Muscle of arm (tissue), 1 donor: ENCODE measurements at regions not wholly inside any gene's neighbourhood (a gene's known extent, or its start where the extent isn't known, plus 50 kb on each side); places are given as distances from the start of the nearest gene placed in this dataset.
A peak's percentile ranks its signal among the peaks of the same experiment; 100 is the strongest.
"Not testable (repeated sequence)": the region's sequence is repeated elsewhere in the genome, so short reads cannot be mapped to it uniquely, and the experiment has no call there.

Source experiments
- DNase-seq: peaks from one replicate; pipeline ENCODE4 v3.0.0-alpha.2; 2013

GRCh38 chr12:116687888-116688287, 50.0 kb downstream of the SPRING1 start:
- DNase-seq, result no peak

- no peak for DNase-seq
Measured at GRCh38 chr12:116684891-116685290, 53.0 kb downstream of the SPRING1 start.

- DNase-seq, result no peak
Measured at GRCh38 chr12:116677202-116677661, 60.6 kb downstream of the SPRING1 start.

- no peak for DNase-seq
Measured at GRCh38 chr12:116675339-116676107, 62.3 kb downstream of the SPRING1 start.

GRCh38 chr12:116674643-116675183, 63.2 kb downstream of the SPRING1 start:
- DNase-seq, result no peak

- no peak for DNase-seq
Measured at GRCh38 chr12:116673681-116674111, 64.2 kb downstream of the SPRING1 start.

GRCh38 chr12:116672842-116673516, 64.9 kb downstream of the SPRING1 start:
- no peak for DNase-seq

- no peak for DNase-seq
Measured at GRCh38 chr12:116672010-116672409, 65.9 kb downstream of the SPRING1 start.

GRCh38 chr12:116670859-116671258, 67.0 kb downstream of the SPRING1 start:
- DNase-seq, result no peak

- DNase-seq, result no peak
Measured at GRCh38 chr12:116667752-116668151, 70.1 kb downstream of the SPRING1 start.

GRCh38 chr12:116666829-116667228, 71.0 kb downstream of the SPRING1 start:
- DNase-seq, result not testable (repeated sequence)

GRCh38 chr12:116666305-116666673, 71.6 kb downstream of the SPRING1 start:
- no peak for DNase-seq

GRCh38 chr12:116665666-116666304, 72.1 kb downstream of the SPRING1 start:
- DNase-seq, result no peak

GRCh38 chr12:116664085-116664484, 73.8 kb downstream of the SPRING1 start:
- DNase-seq, result no peak

- no peak for DNase-seq
Measured at GRCh38 chr12:116662612-116663144, 75.2 kb downstream of the SPRING1 start.

GRCh38 chr12:116661341-116661740, 76.5 kb downstream of the SPRING1 start:
- DNase-seq, result no peak

GRCh38 chr12:116660740-116661139, 77.1 kb downstream of the SPRING1 start:
- not testable (repeated sequence) for DNase-seq

- DNase-seq, result no peak
Measured at GRCh38 chr12:116659771-116660481, 77.9 kb downstream of the SPRING1 start.

GRCh38 chr12:116657921-116658495, 79.9 kb downstream of the SPRING1 start:
- DNase-seq, result no peak

- DNase-seq, result peak; percentile 69
Measured at GRCh38 chr12:116656306-116656705, 81.6 kb downstream of the SPRING1 start.

GRCh38 chr12:116654226-116654743, 83.6 kb downstream of the SPRING1 start:
- no peak for DNase-seq
